ENCODE measurements at regions not wholly inside any gene's neighbourhood (a gene's known extent, or its start where the extent isn't known, plus 50 kb on each side); places are given as distances from the start of the nearest gene placed in this dataset.

GRCh38 chr20:61050336-61050890 is 201.6 kb upstream of the CDH4 start:
- Histone ChIP-seq H3K4me1 (ENCODE audit: low read length) (no peaks in the 10 kb centered on the region), H3F3A (ENCODE audit: insufficient read depth, low read length) (no peaks in the 10 kb centered on the region), H3K27me3 (replicated peaks; ENCODE audit: insufficient read depth, low read length) (peaks cover 17% of the 10 kb centered on the region), H4K20me1 (ENCODE audit: insufficient read depth, low read length) (no peaks in the 10 kb centered on the region), H3K79me2 (ENCODE audit: low read length) (no peaks in the 10 kb centered on the region), H3K36me3 (replicated peaks; ENCODE audit: insufficient read depth, low read length) (no peaks in the 10 kb centered on the region), H3K27ac (ENCODE audit: low read length) (no peak overlapping the region), H3K9ac (ENCODE audit: low read length) (no peak overlapping the region), H3K9me3 (replicated peaks; ENCODE audit: insufficient read depth, low read length) (no peaks in the 10 kb centered on the region), H3K4me2 (ENCODE audit: low read depth, low read length) (no peak overlapping the region), H3K4me3 (ENCODE audit: low read length) (no peak overlapping the region), H3K9me2 (replicated peaks; ENCODE audit: insufficient read depth, low read length) (no peaks in the 10 kb centered on the region), H2AFZ (ENCODE audit: low read length) (no peak overlapping the region)
- DNase-seq = no peak
- no peak for TF ChIP-seq EZH2 (optimal IDR thresholded peaks at IDR 0.05; ENCODE audit: low read depth, low read length)
- no peak for TF ChIP-seq CTCF (IDR thresholded peaks at IDR 0.05; ENCODE audit: low read length)
- TF ChIP-seq EZH2phosphoT487 (IDR thresholded peaks at IDR 0.05; ENCODE audit: low read length) = no peak

- Histone ChIP-seq H3K27ac (ENCODE audit: low read length) (no peak overlapping the region), H3K4me3 (ENCODE audit: low read length) (no peak overlapping the region), H3K79me2 (ENCODE audit: low read length) (no peaks in the 10 kb centered on the region), H3K4me2 (ENCODE audit: low read depth, low read length) (no peak overlapping the region), H2AFZ (ENCODE audit: low read length) (no peak overlapping the region), H3K9ac (ENCODE audit: low read length) (no peak overlapping the region), H3K36me3 (replicated peaks; ENCODE audit: insufficient read depth, low read length) (no peaks in the 10 kb centered on the region), H3K27me3 (replicated peaks; ENCODE audit: insufficient read depth, low read length) (peaks cover 25% of the 10 kb centered on the region), H3K4me1 (ENCODE audit: low read length) (no peaks in the 10 kb centered on the region), H3K9me2 (replicated peaks; ENCODE audit: insufficient read depth, low read length) (no peaks in the 10 kb centered on the region), H3F3A (ENCODE audit: insufficient read depth, low read length) (no peaks in the 10 kb centered on the region), H3K9me3 (replicated peaks; ENCODE audit: insufficient read depth, low read length) (no peaks in the 10 kb centered on the region), H4K20me1 (ENCODE audit: insufficient read depth, low read length) (no peaks in the 10 kb centered on the region)
- no peak for DNase-seq
- no peak for TF ChIP-seq EZH2 (optimal IDR thresholded peaks at IDR 0.05; ENCODE audit: low read depth, low read length)
- TF ChIP-seq CTCF (IDR thresholded peaks at IDR 0.05; ENCODE audit: low read length) = no peak
- TF ChIP-seq EZH2phosphoT487 (IDR thresholded peaks at IDR 0.05; ENCODE audit: low read length) = no peak
Observed at GRCh38 chr20:61052195-61052750, 199.8 kb upstream of the CDH4 start.

GRCh38 chr20:61052776-61053442 is 199.2 kb upstream of the CDH4 start:
- Histone ChIP-seq H2AFZ (ENCODE audit: low read length) (no peak overlapping the region), H3F3A (ENCODE audit: insufficient read depth, low read length) (no peaks in the 10 kb centered on the region), H3K9ac (ENCODE audit: low read length) (no peak overlapping the region), H3K27me3 (replicated peaks; ENCODE audit: insufficient read depth, low read length) (peaks cover 29% of the 10 kb centered on the region), H3K79me2 (ENCODE audit: low read length) (no peaks in the 10 kb centered on the region), H4K20me1 (ENCODE audit: insufficient read depth, low read length) (no peaks in the 10 kb centered on the region), H3K27ac (ENCODE audit: low read length) (no peak overlapping the region), H3K9me2 (replicated peaks; ENCODE audit: insufficient read depth, low read length) (no peaks in the 10 kb centered on the region), H3K9me3 (replicated peaks; ENCODE audit: insufficient read depth, low read length) (no peaks in the 10 kb centered on the region), H3K4me1 (ENCODE audit: low read length) (no peaks in the 10 kb centered on the region), H3K4me3 (ENCODE audit: low read length) (no peak overlapping the region), H3K4me2 (ENCODE audit: low read depth, low read length) (no peak overlapping the region), H3K36me3 (replicated peaks; ENCODE audit: insufficient read depth, low read length) (no peaks in the 10 kb centered on the region)
- no peak for DNase-seq
- TF ChIP-seq CTCF (IDR thresholded peaks at IDR 0.05; ENCODE audit: low read length) (no peak), EZH2 (optimal IDR thresholded peaks at IDR 0.05; ENCODE audit: low read depth, low read length) (no peak), EZH2phosphoT487 (IDR thresholded peaks at IDR 0.05; ENCODE audit: low read length) (no peak)
